ENCODE measurements at regions not wholly inside any gene's neighbourhood (a gene's known extent, or its start where the extent isn't known, plus 50 kb on each side); places are given as distances from the start of the nearest gene placed in this dataset.

- TF ChIP-seq, protein P1, sequence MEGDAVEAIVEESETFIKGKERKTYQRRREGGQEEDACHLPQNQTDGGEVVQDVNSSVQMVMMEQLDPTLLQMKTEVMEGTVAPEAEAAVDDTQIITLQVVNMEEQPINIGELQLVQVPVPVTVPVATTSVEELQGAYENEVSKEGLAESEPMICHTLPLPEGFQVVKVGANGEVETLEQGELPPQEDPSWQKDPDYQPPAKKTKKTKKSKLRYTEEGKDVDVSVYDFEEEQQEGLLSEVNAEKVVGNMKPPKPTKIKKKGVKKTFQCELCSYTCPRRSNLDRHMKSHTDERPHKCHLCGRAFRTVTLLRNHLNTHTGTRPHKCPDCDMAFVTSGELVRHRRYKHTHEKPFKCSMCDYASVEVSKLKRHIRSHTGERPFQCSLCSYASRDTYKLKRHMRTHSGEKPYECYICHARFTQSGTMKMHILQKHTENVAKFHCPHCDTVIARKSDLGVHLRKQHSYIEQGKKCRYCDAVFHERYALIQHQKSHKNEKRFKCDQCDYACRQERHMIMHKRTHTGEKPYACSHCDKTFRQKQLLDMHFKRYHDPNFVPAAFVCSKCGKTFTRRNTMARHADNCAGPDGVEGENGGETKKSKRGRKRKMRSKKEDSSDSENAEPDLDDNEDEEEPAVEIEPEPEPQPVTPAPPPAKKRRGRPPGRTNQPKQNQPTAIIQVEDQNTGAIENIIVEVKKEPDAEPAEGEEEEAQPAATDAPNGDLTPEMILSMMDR (IDR thresholded peaks at IDR 0.05; ENCODE audit: insufficient read depth, low read depth, low read length) = no peak
- TF ChIP-seq EZH2 (IDR thresholded peaks at IDR 0.05; ENCODE audit: insufficient read depth, low read length) = no peak
These were observed 1248.4 kb downstream of the NSUN3 start for GRCh38 chr3:95311272-95311671.

Data from astrocyte (in vitro differentiated cells and primary cell).